ENCODE measurements at regions not wholly inside any gene's neighbourhood (a gene's known extent, or its start where the extent isn't known, plus 50 kb on each side); places are given as distances from the start of the nearest gene placed in this dataset.

DNA sequence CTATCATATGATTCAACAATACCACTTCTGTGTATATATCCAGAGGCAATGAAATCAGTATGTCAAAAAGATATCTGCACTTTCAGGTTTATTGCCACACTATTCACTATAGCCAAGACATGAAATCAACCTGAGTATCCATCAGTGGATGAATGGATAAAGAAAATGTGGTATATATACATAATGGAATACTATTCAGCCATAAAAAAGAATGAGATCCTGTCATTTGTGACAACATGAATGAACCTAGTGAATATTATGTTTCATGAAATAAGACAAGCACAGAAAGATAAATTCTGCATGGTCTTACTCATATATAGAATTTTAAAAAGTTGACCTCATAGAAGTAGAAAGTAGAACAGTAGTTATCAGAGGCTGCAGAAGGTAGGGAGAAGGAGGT, 281.1 kb downstream of the BAMBI start:
- Histone ChIP-seq H3K9me3 (replicated peaks; ENCODE audit: control insufficient read depth, insufficient read depth, low read length) (no peaks in the 10 kb centered on the region; the same call in 2 of the 3 replicates), H4K20me1 (ENCODE audit: control insufficient read depth, insufficient read depth) (no peaks in the 10 kb centered on the region), H3K79me2 (ENCODE audit: control insufficient read depth, insufficient read depth, low read length) (no peaks in the 10 kb centered on the region), H3K4me1 (ENCODE audit: control insufficient read depth, insufficient read depth, low read length) (no peaks in the 10 kb centered on the region), H3K4me2 (ENCODE audit: control insufficient read depth, insufficient read depth) (no peak overlapping the region), H2AFZ (ENCODE audit: control insufficient read depth, low read depth, low read length) (no peak overlapping the region), H3K4me3 (no peak overlapping the region), H3K27me3 (replicated peaks in 1 of 2; ENCODE audit: control insufficient read depth in 2 of 2, insufficient read depth in 2 of 2, low read length in 1 of 2) (no peaks in the 10 kb centered on the region), H3K36me3 (ENCODE audit: control insufficient read depth in 2 of 2, insufficient read depth in 2 of 2, low read length in 1 of 2) (no peaks in the 10 kb centered on the region), H3K27ac (ENCODE audit: control insufficient read depth, insufficient read depth) (no peak overlapping the region), H3K9ac (ENCODE audit: control insufficient read depth, insufficient read depth, low read length) (no peak overlapping the region)
- no peak for FAIRE-seq
- intact Hi-C loops (cut with micrococcal nuclease; ENCODE audit: unreplicated experiment) (no loop called here), in situ Hi-C loops (cut with MboI) (no loop called here)
- BruUV-seq (replicated peaks) = no TSS peak
- ChIA-PET CTCF (no interaction called here), RAD21 (ENCODE audit: unreplicated experiment) (no interaction called here), POLR2A (no interaction called here), SMC1A (ENCODE audit: uncharacterized antibody, unreplicated experiment) (no interaction called here)
- no peak for DNase-seq (ENCODE audit: low read depth, low spot score)
- no peak for ATAC-seq
- TF ChIP-seq RB1 (IDR thresholded peaks at IDR 0.05; ENCODE audit: borderline replicate concordance) (no peak), EP300 (IDR thresholded peaks at IDR 0.05; ENCODE audit: borderline replicate concordance in 1 of 2, control insufficient read depth in 1 of 2, low read depth in 2 of 2, low read length in 2 of 2) (no peak), WRNIP1 (IDR thresholded peaks at IDR 0.05; ENCODE audit: borderline replicate concordance, low read depth, low read length) (no peak), RUNX3 (IDR thresholded peaks at IDR 0.05; ENCODE audit: low read length) (no peak), RAD21 (IDR thresholded peaks at IDR 0.05; ENCODE audit: insufficient read depth, low read depth, low read length) (no peak), ESRRA (IDR thresholded peaks at IDR 0.05; ENCODE audit: low read length) (no peak), FOS (IDR thresholded peaks at IDR 0.05; ENCODE audit: borderline replicate concordance, extremely low read depth, insufficient read length) (no peak), DPF2 (IDR thresholded peaks at IDR 0.05) (no peak)
- TF ChIP-seq, protein P1, sequence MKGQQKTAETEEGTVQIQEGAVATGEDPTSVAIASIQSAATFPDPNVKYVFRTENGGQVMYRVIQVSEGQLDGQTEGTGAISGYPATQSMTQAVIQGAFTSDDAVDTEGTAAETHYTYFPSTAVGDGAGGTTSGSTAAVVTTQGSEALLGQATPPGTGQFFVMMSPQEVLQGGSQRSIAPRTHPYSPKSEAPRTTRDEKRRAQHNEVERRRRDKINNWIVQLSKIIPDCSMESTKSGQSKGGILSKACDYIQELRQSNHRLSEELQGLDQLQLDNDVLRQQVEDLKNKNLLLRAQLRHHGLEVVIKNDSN (IDR thresholded peaks at IDR 0.05; ENCODE audit: borderline replicate concordance, extremely low read length, insufficient read depth, low read depth, low read length) = no peak
- TF ChIP-seq, protein P2, sequence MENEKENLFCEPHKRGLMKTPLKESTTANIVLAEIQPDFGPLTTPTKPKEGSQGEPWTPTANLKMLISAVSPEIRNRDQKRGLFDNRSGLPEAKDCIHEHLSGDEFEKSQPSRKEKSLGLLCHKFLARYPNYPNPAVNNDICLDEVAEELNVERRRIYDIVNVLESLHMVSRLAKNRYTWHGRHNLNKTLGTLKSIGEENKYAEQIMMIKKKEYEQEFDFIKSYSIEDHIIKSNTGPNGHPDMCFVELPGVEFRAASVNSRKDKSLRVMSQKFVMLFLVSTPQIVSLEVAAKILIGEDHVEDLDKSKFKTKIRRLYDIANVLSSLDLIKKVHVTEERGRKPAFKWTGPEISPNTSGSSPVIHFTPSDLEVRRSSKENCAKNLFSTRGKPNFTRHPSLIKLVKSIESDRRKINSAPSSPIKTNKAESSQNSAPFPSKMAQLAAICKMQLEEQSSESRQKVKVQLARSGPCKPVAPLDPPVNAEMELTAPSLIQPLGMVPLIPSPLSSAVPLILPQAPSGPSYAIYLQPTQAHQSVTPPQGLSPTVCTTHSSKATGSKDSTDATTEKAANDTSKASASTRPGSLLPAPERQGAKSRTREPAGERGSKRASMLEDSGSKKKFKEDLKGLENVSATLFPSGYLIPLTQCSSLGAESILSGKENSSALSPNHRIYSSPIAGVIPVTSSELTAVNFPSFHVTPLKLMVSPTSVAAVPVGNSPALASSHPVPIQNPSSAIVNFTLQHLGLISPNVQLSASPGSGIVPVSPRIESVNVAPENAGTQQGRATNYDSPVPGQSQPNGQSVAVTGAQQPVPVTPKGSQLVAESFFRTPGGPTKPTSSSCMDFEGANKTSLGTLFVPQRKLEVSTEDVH (IDR thresholded peaks at IDR 0.05; ENCODE audit: low read depth, partially characterized antibody) = no peak
- TF ChIP-seq, protein P3, sequence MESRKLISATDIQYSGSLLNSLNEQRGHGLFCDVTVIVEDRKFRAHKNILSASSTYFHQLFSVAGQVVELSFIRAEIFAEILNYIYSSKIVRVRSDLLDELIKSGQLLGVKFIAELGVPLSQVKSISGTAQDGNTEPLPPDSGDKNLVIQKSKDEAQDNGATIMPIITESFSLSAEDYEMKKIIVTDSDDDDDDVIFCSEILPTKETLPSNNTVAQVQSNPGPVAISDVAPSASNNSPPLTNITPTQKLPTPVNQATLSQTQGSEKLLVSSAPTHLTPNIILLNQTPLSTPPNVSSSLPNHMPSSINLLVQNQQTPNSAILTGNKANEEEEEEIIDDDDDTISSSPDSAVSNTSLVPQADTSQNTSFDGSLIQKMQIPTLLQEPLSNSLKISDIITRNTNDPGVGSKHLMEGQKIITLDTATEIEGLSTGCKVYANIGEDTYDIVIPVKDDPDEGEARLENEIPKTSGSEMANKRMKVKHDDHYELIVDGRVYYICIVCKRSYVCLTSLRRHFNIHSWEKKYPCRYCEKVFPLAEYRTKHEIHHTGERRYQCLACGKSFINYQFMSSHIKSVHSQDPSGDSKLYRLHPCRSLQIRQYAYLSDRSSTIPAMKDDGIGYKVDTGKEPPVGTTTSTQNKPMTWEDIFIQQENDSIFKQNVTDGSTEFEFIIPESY (IDR thresholded peaks at IDR 0.05) = no peak
- TF ChIP-seq, protein P4, sequence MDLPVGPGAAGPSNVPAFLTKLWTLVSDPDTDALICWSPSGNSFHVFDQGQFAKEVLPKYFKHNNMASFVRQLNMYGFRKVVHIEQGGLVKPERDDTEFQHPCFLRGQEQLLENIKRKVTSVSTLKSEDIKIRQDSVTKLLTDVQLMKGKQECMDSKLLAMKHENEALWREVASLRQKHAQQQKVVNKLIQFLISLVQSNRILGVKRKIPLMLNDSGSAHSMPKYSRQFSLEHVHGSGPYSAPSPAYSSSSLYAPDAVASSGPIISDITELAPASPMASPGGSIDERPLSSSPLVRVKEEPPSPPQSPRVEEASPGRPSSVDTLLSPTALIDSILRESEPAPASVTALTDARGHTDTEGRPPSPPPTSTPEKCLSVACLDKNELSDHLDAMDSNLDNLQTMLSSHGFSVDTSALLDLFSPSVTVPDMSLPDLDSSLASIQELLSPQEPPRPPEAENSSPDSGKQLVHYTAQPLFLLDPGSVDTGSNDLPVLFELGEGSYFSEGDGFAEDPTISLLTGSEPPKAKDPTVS (IDR thresholded peaks at IDR 0.05; ENCODE audit: low read depth, low read length) = no peak

Measured in GM12878 (cell line).